Panc1 (cell line): ENCODE measurements at regions not wholly inside any gene's neighbourhood (a gene's known extent, or its start where the extent isn't known, plus 50 kb on each side); places are given as distances from the start of the nearest gene placed in this dataset.

Source experiments
- CTCF ChIP-seq: fragments of 450-650 bp; IDR thresholded peaks from 2 replicates; pipeline ENCODE4 v1.5.1; 2017; ENCODE audit warnings: mild to moderate bottlenecking
- POLR2AphosphoS5 ChIP-seq: IDR thresholded peaks from 2 replicates; pipeline ENCODE4 v1.6.1; 2012; ENCODE audit warnings: mild to moderate bottlenecking, low read depth, low read length, moderate library complexity
- REST ChIP-seq, 2 experiments: IDR thresholded peaks; 2 replicates each; pipeline ENCODE4 v1.6.1; 2011 to 2012; ENCODE audit warnings: low read depth in 2 of 2, control low read depth in 1 of 2, low read length in 1 of 2, mild to moderate bottlenecking in 1 of 2, moderate library complexity in 1 of 2; ENCODE audit not compliant: insufficient read depth in 1 of 2
- SIN3A ChIP-seq: IDR thresholded peaks from 2 replicates; pipeline ENCODE4 v1.6.1; 2012; ENCODE audit warnings: low read depth, mild to moderate bottlenecking, low read length, moderate library complexity, borderline replicate concordance; ENCODE audit not compliant: insufficient read depth

GRCh38 chr6:126685182-126685581 is 345.3 kb downstream of the CENPW start:
- TF ChIP-seq SIN3A (no peak), POLR2AphosphoS5 (no peak), CTCF (no peak), REST (IDR thresholded peaks at IDR 0.05; ENCODE audit: insufficient read depth in 1 of 2, low read depth in 2 of 2, low read length in 1 of 2) (no peak)
